ENCODE measurements at regions not wholly inside any gene's neighbourhood (a gene's known extent, or its start where the extent isn't known, plus 50 kb on each side); places are given as distances from the start of the nearest gene placed in this dataset.

GRCh38 chr4:38504396-38504715, 159.6 kb upstream of the KLF3 start:
- Histone ChIP-seq H3K27me3 (ENCODE audit: insufficient read depth, low read depth, severe bottlenecking) (no peaks in the 10 kb centered on the region), H3K27ac (no peak overlapping the region), H3K9me3 (ENCODE audit: severe bottlenecking) (peaks cover 2% of the 10 kb centered on the region), H3K4me3 (ENCODE audit: low read depth, low read length) (no peak overlapping the region), H3K36me3 (no peaks in the 10 kb centered on the region)
- no peak for DNase-seq
- TF ChIP-seq CTCF (IDR thresholded peaks at IDR 0.05; ENCODE audit: low read depth, low read length): no peak

GRCh38 chr4:38509551-38509950, 154.4 kb upstream of the KLF3 start:
- no peak for DNase-seq
- peaks cover 2% of the 10 kb centered on the region for H3K9me3 ChIP-seq (ENCODE audit: severe bottlenecking)
- TF ChIP-seq CTCF (IDR thresholded peaks at IDR 0.05; ENCODE audit: low read depth, low read length): no peak
- H3K27me3 ChIP-seq (ENCODE audit: insufficient read depth, low read depth, severe bottlenecking): no peaks in the 10 kb centered on the region
- no peaks in the 10 kb centered on the region for H3K36me3 ChIP-seq
- H3K4me3 ChIP-seq (ENCODE audit: low read depth, low read length): no peak overlapping the region
- H3K27ac ChIP-seq: no peak overlapping the region

- no peak for DNase-seq
- no peak overlapping the region for H3K4me3 ChIP-seq (ENCODE audit: low read depth, low read length)
Measured at GRCh38 chr4:38510201-38510600, 153.8 kb upstream of the KLF3 start.

GRCh38 chr4:38511702-38512101, 152.3 kb upstream of the KLF3 start:
- no peak for DNase-seq
- Histone ChIP-seq H3K27me3 (ENCODE audit: insufficient read depth, low read depth, severe bottlenecking) (no peaks in the 10 kb centered on the region), H3K36me3 (no peaks in the 10 kb centered on the region), H3K27ac (no peak overlapping the region), H3K4me3 (ENCODE audit: low read depth, low read length) (no peak overlapping the region), H3K9me3 (ENCODE audit: severe bottlenecking) (peaks cover 2% of the 10 kb centered on the region)
- no peak for TF ChIP-seq CTCF (IDR thresholded peaks at IDR 0.05; ENCODE audit: low read depth, low read length)

More at GRCh38 chr4:38510201-38510600, 153.8 kb upstream of the KLF3 start:
- TF ChIP-seq CTCF (IDR thresholded peaks at IDR 0.05; ENCODE audit: low read depth, low read length): no peak
- Histone ChIP-seq H3K27ac (no peak overlapping the region), H3K9me3 (ENCODE audit: severe bottlenecking) (peaks cover 2% of the 10 kb centered on the region), H3K36me3 (no peaks in the 10 kb centered on the region), H3K27me3 (ENCODE audit: insufficient read depth, low read depth, severe bottlenecking) (no peaks in the 10 kb centered on the region)

- TF ChIP-seq CTCF (IDR thresholded peaks at IDR 0.05; ENCODE audit: low read depth, low read length): no peak
- Histone ChIP-seq H3K9me3 (ENCODE audit: severe bottlenecking) (no peaks in the 10 kb centered on the region), H3K4me3 (ENCODE audit: low read depth, low read length) (no peak overlapping the region), H3K27me3 (ENCODE audit: insufficient read depth, low read depth, severe bottlenecking) (no peaks in the 10 kb centered on the region), H3K27ac (no peak overlapping the region), H3K36me3 (no peaks in the 10 kb centered on the region)
- DNase-seq: no peak
Measured at GRCh38 chr4:38512840-38513239, 151.2 kb upstream of the KLF3 start.

GRCh38 chr4:38514465-38515146, 149.4 kb upstream of the KLF3 start:
- no peaks in the 10 kb centered on the region for H3K9me3 ChIP-seq (ENCODE audit: severe bottlenecking)
- H3K27ac ChIP-seq: no peak overlapping the region
- H3K36me3 ChIP-seq: no peaks in the 10 kb centered on the region
- no peak for TF ChIP-seq CTCF (IDR thresholded peaks at IDR 0.05; ENCODE audit: low read depth, low read length)
- H3K4me3 ChIP-seq (ENCODE audit: low read depth, low read length): no peak overlapping the region
- no peak for DNase-seq
- no peaks in the 10 kb centered on the region for H3K27me3 ChIP-seq (ENCODE audit: insufficient read depth, low read depth, severe bottlenecking)

Data from WERI-Rb-1 (cell line).